Ovary (tissue), 3 donors: ENCODE measurements at regions not wholly inside any gene's neighbourhood (a gene's known extent, or its start where the extent isn't known, plus 50 kb on each side); places are given as distances from the start of the nearest gene placed in this dataset.

Experiments used
- CTCF ChIP-seq, 3 donors: fragments of 450-650 bp in 2 of 3; fragments of 200-600 bp in 1 of 3; IDR thresholded peaks; one replicate each; pipeline versions ENCODE4 v1.5.1 to v1.8.0; 2016 to 2022; ENCODE audit warnings: antibody characterized with exemption in 3 of 3, mild to moderate bottlenecking in 1 of 3
- EP300 ChIP-seq: sonication (generic); formaldehyde crosslinking; IDR thresholded peaks from one replicate; pipeline ENCODE4 v1.6.1; 2017; ENCODE audit warnings: antibody characterized with exemption
- donor health status: DM: no; HTN: no; CAD: no.

- TF ChIP-seq CTCF (IDR thresholded peaks at IDR 0.05) = no peak
- no peak for TF ChIP-seq EP300
Measured at GRCh38 chr13:80560609-80561008, 219.7 kb upstream of the SPRY2 start.
